Endodermal cell (in vitro differentiated cells): ENCODE measurements at regions not wholly inside any gene's neighbourhood (a gene's known extent, or its start where the extent isn't known, plus 50 kb on each side); places are given as distances from the start of the nearest gene placed in this dataset.

Source experiments
- DNase-seq: peaks from one replicate; pipeline ENCODE4 v3.0.0-alpha.2; 2017
- H3K27ac ChIP-seq: 2 replicates; pipeline ENCODE4 v1.5.1; 2013; ENCODE audit warnings: mild to moderate bottlenecking, low read depth, low read length, moderate library complexity
- H3K27me3 ChIP-seq: 2 replicates; pipeline ENCODE4 v1.6.1; 2013; ENCODE audit warnings: mild to moderate bottlenecking, low read length, moderate library complexity; ENCODE audit not compliant: insufficient read depth, control insufficient read depth, poor library complexity, severe bottlenecking
- H3K36me3 ChIP-seq: 2 replicates; pipeline ENCODE4 v1.7.0; 2013; ENCODE audit warnings: mild to moderate bottlenecking, low read length, moderate library complexity; ENCODE audit not compliant: control insufficient read depth, insufficient read depth
- H3K4me1 ChIP-seq: one replicate; pipeline ENCODE4 v1.7.0; 2013; ENCODE audit warnings: low read length; ENCODE audit not compliant: control insufficient read depth, insufficient read depth
- H3K4me3 ChIP-seq: 2 replicates; pipeline ENCODE4 v1.5.1; 2013; ENCODE audit warnings: mild to moderate bottlenecking, low read length, moderate library complexity
- H3K9ac ChIP-seq: 2 replicates; pipeline ENCODE4 v1.6.1; 2013; ENCODE audit warnings: mild to moderate bottlenecking, low read length, moderate library complexity; ENCODE audit not compliant: poor library complexity, severe bottlenecking; ENCODE audit errors: extremely low read depth
- H3K9me3 ChIP-seq: 2 replicates; pipeline ENCODE4 v1.6.1; 2013; ENCODE audit warnings: mild to moderate bottlenecking, low read length, moderate library complexity; ENCODE audit not compliant: control insufficient read depth
- H3K27ac Mint-ChIP-seq: 2 replicates; pipeline ENCODE4 v1.8.0; 2020; ENCODE audit warnings: mixed read lengths
- H3K27me3 Mint-ChIP-seq: 2 replicates; pipeline ENCODE4 v1.8.0; 2021; ENCODE audit warnings: mild to moderate bottlenecking, mixed read lengths; ENCODE audit not compliant: insufficient read depth
- H3K36me3 Mint-ChIP-seq: 2 replicates; pipeline ENCODE4 v1.8.0; 2020; ENCODE audit warnings: low read depth, mixed read lengths
- H3K4me1 Mint-ChIP-seq: 2 replicates; pipeline ENCODE4 v1.8.0; 2020; ENCODE audit warnings: mixed read lengths
- H3K4me3 Mint-ChIP-seq: 2 replicates; pipeline ENCODE4 v1.8.0; 2020; ENCODE audit warnings: mild to moderate bottlenecking, moderate library complexity, mixed read lengths
- H3K9me3 Mint-ChIP-seq: 2 replicates; pipeline ENCODE4 v1.8.0; 2020; ENCODE audit warnings: mild to moderate bottlenecking, mixed read lengths
- CTCF ChIP-seq: fragments of 200-600 bp; sonication (generic); conservative IDR thresholded peaks from 2 replicates; pipeline ENCODE4 v1.5.0; 2021; ENCODE audit warnings: antibody characterized with exemption, mild to moderate bottlenecking
- WGBS, 2 experiments: methylation state at CpG; one replicate each; pipeline versions ENCODE4 v1.1.5 to v1.1.7; 2013; ENCODE audit warnings: missing lambda C conversion rate in 2 of 2, mixed read lengths in 1 of 2; ENCODE audit not compliant: insufficient coverage in 1 of 2, insufficient read length in 1 of 2; 5-methylcytosine and 5-hydroxymethylcytosine counted together

- Histone ChIP-seq H3K9ac (no peak overlapping the region), H3K9me3 (peaks cover 31% of the 10 kb centered on the region), H3K36me3 (no peaks in the 10 kb centered on the region), H3K4me3 (no peak overlapping the region), H3K27me3 (no peaks in the 10 kb centered on the region), H3K27ac (no peak overlapping the region), H3K4me1 (no peaks in the 10 kb centered on the region)
- Mint-ChIP-seq H3K36me3 (no peaks in the 10 kb centered on the region), H3K27me3 (no peaks in the 10 kb centered on the region), H3K4me1 (no peaks in the 10 kb centered on the region), H3K9me3 (peaks cover 95% of the 10 kb centered on the region), H3K27ac (no peak overlapping the region), H3K4me3 (no peak overlapping the region)
- TF ChIP-seq CTCF: no peak
- DNase-seq: peak; percentile 21
- 84 to 86% methylated on average over 3 to 8 of the region's 8 CpGs for WGBS, 2 experiments
These were observed 220.4 kb downstream of the SNRPN start for GRCh38 chr15:25175033-25175788.

- Histone ChIP-seq H3K4me3 (no peak overlapping the region), H3K9ac (no peak overlapping the region), H3K9me3 (peaks cover 31% of the 10 kb centered on the region), H3K4me1 (no peaks in the 10 kb centered on the region), H3K36me3 (no peaks in the 10 kb centered on the region), H3K27me3 (no peaks in the 10 kb centered on the region), H3K27ac (no peak overlapping the region)
- H3K4me1 Mint-ChIP-seq: no peaks in the 10 kb centered on the region
- 57 to 73% methylated on average over 6 to 7 of the region's 7 CpGs for WGBS, 2 experiments
- peak; percentile 17 for DNase-seq
- no peaks in the 10 kb centered on the region for H3K27me3 Mint-ChIP-seq
- H3K4me3 Mint-ChIP-seq: no peak overlapping the region
- TF ChIP-seq CTCF: no peak
- H3K27ac Mint-ChIP-seq: no peak overlapping the region
- H3K36me3 Mint-ChIP-seq: no peaks in the 10 kb centered on the region
- peaks cover 97% of the 10 kb centered on the region for H3K9me3 Mint-ChIP-seq
These were observed 221.2 kb downstream of the SNRPN start for GRCh38 chr15:25175789-25176615.

- no peaks in the 10 kb centered on the region for H3K27me3 Mint-ChIP-seq
- H3K9me3 ChIP-seq: peaks cover 31% of the 10 kb centered on the region
- H3K27ac ChIP-seq: no peak overlapping the region
- 91 to 100% methylated on average over 2 to 7 of the region's 7 CpGs for WGBS, 2 experiments
- no peak overlapping the region for H3K4me3 Mint-ChIP-seq
- H3K9ac ChIP-seq: no peak overlapping the region
- H3K4me3 ChIP-seq: no peak overlapping the region
- H3K9me3 Mint-ChIP-seq: peaks cover 96% of the 10 kb centered on the region
- no peaks in the 10 kb centered on the region for H3K27me3 ChIP-seq
- no peaks in the 10 kb centered on the region for H3K4me1 Mint-ChIP-seq
- no peaks in the 10 kb centered on the region for H3K36me3 Mint-ChIP-seq
- no peak overlapping the region for H3K27ac Mint-ChIP-seq
- peak; percentile 13 for DNase-seq
- H3K36me3 ChIP-seq: no peaks in the 10 kb centered on the region
- no peaks in the 10 kb centered on the region for H3K4me1 ChIP-seq
- TF ChIP-seq CTCF: no peak
These were observed 221.8 kb downstream of the SNRPN start for GRCh38 chr15:25176616-25176923.
